ENCODE measurements at regions not wholly inside any gene's neighbourhood (a gene's known extent, or its start where the extent isn't known, plus 50 kb on each side); places are given as distances from the start of the nearest gene placed in this dataset.

DNA sequence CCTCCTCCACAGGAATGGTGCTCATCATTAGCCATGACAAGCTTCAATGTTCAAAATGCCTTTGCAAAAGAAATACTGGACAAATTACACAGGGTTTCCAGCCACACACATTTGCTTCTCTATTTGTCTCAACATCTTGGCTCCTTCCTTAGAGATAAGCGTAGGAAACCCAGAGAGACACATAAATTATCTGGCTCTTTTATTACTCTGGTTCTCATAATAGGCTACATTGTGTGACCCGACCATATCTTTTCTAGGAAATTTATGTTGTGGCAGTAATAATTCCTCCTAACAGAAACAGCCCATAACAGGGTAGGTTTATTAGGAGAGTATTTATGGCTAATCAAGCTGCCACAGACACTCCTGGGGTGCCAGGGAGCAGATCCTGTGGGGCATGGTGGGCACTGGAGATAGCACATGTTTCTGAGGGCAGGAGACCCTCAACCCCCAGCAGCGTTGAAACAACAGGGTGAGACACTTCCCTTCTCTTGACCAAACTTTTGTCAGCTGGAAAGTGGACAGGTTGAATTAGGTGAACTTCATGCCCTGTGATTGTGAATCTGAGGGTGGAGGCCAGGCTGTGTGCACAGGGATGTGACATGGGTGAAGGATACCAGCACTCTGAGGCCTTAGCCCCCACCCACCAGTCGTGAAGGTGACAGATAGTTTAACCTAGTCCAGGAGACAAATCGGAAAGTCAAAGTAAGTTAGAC, 295.9 kb upstream of the ZNF32 start:
- FAIRE-seq (no peak), DNase-seq (ENCODE audit: low read depth in 1 of 2, low spot score in 2 of 2) (no peak)
- Histone ChIP-seq H3K4me1 (replicated peaks in 1 of 4; ENCODE audit: control insufficient read depth in 3 of 4, insufficient read depth in 4 of 4, low read length in 3 of 4) (no peaks in the 10 kb centered on the region), H3K14ac (ENCODE audit: insufficient read length) (no peak overlapping the region), H3K18ac (ENCODE audit: extremely low read depth, low read length) (no peak overlapping the region), H3K56ac (replicated peaks; ENCODE audit: insufficient read length, low read depth, low read length) (peak overlapping the region; percentile 26), H3K79me2 (ENCODE audit: control insufficient read depth in 1 of 2, insufficient read depth in 2 of 2, low read length in 2 of 2) (no peaks in the 10 kb centered on the region), H2BK120ac (replicated peaks; ENCODE audit: low read depth, low read length) (no peak overlapping the region), H3K36me3 (ENCODE audit: control insufficient read depth in 2 of 4, insufficient read depth in 4 of 4, low read length in 3 of 4) (no peaks in the 10 kb centered on the region), H2BK20ac (ENCODE audit: low read length) (no peak overlapping the region), H4K8ac (ENCODE audit: extremely low read depth, insufficient read depth, low read length) (no peak overlapping the region), H3K4me2 (ENCODE audit: insufficient read depth in 1 of 2, low read depth in 2 of 2, low read length in 2 of 2) (no peak overlapping the region), H3K9me3 (ENCODE audit: insufficient read depth in 2 of 2, low read depth in 1 of 2, low read length in 1 of 2) (no peaks in the 10 kb centered on the region), H4K91ac (replicated peaks; ENCODE audit: insufficient read length, low read length) (no peak overlapping the region), H3K23ac (ENCODE audit: insufficient read length) (no peak overlapping the region), H3K79me1 (ENCODE audit: low read depth, low read length) (no peaks in the 10 kb centered on the region), H2BK15ac (ENCODE audit: low read length) (no peak overlapping the region), H2BK12ac (ENCODE audit: low read depth, low read length) (no peak overlapping the region), H2AK5ac (ENCODE audit: low read depth, low read length) (no peak overlapping the region), H3K23me2 (ENCODE audit: low read depth, low read length) (0 out of 2 replicates have a peak, but pooled peaks cover 1% of the 10 kb centered on the region), H4K20me1 (replicated peaks in 1 of 2; ENCODE audit: control insufficient read depth in 1 of 2, insufficient read depth in 2 of 2, low read length in 2 of 2) (no peaks in the 10 kb centered on the region), H3K9ac (replicated peaks in 1 of 4; ENCODE audit: extremely low read depth in 1 of 4, low read depth in 3 of 4, low read length in 3 of 4) (no peak overlapping the region), H2AFZ (ENCODE audit: low read length) (no peak overlapping the region), H3K27me3 (replicated peaks in 1 of 4; ENCODE audit: control insufficient read depth in 3 of 4, extremely low read depth in 1 of 4, insufficient read depth in 3 of 4, low read length in 3 of 4) (no peaks in the 10 kb centered on the region), H3K4ac (replicated peaks; ENCODE audit: insufficient read length, low read depth, low read length) (no peak overlapping the region), H4K5ac (ENCODE audit: insufficient read length, low read depth, low read length) (no peak overlapping the region), H2BK5ac (ENCODE audit: low read depth, low read length) (no peak overlapping the region), H3K27ac (ENCODE audit: low read depth, low read length) (no peak overlapping the region), H3K4me3 (ENCODE audit: extremely low read depth in 1 of 4, insufficient read depth in 2 of 4, low read depth in 3 of 4, low read length in 4 of 4) (no peak overlapping the region)
- no peak for TF ChIP-seq EZH2 (IDR thresholded peaks at IDR 0.05; ENCODE audit: low read depth, low read length, severe bottlenecking)
- TF ChIP-seq, protein P1, sequence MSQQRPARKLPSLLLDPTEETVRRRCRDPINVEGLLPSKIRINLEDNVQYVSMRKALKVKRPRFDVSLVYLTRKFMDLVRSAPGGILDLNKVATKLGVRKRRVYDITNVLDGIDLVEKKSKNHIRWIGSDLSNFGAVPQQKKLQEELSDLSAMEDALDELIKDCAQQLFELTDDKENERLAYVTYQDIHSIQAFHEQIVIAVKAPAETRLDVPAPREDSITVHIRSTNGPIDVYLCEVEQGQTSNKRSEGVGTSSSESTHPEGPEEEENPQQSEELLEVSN (IDR thresholded peaks at IDR 0.05): no peak
- TF ChIP-seq CHD2 (IDR thresholded peaks at IDR 0.05; ENCODE audit: low read length): no peak
- no peak for TF ChIP-seq EP300 (IDR thresholded peaks at IDR 0.05; ENCODE audit: borderline replicate concordance in 1 of 2, low read depth in 2 of 2, low read length in 2 of 2)
- no peak for TF ChIP-seq CBX8 (IDR thresholded peaks at IDR 0.05; ENCODE audit: borderline replicate concordance, low read depth, low read length)
- POLR2A ChIA-PET (ENCODE audit: partially characterized antibody): no interaction called here
- CTCF ChIA-PET (ENCODE audit: partially characterized antibody): interaction anchor here (0.7 kb wide), 1 partner anchor 25 kb away, joined by 3 read pairs; no protein-coding TSS in a partner anchor
- 90% methylated on average over 5 of the region's 5 CpGs; no CpG with 5 or more reads in 1 of the 2 experiments for WGBS, 2 experiments (ENCODE audit: extremely low coverage in 1 of 2, insufficient coverage in 1 of 2, insufficient read length in 1 of 2, insufficient replicate concordance in 2 of 2, low coverage in 1 of 2, low lambda C conversion rate in 2 of 2, missing lambda C conversion rate in 1 of 2)

All from H1 (cell line).